Common myeloid progenitor, CD34-positive (primary cell): ENCODE measurements at regions not wholly inside any gene's neighbourhood (a gene's known extent, or its start where the extent isn't known, plus 50 kb on each side); places are given as distances from the start of the nearest gene placed in this dataset.

ENCODE experiments used
- CTCF ChIA-PET: fragments of 350-600 bp; sonication (Branson Sonifier 250); formaldehyde crosslinking; loops from one replicate; lab custom pipeline; 2021; ENCODE audit warnings: antibody characterized with exemption; lab: Charles Lee
- POLR2A ChIA-PET: fragments of 350-600 bp; sonication (Branson Sonifier 250); formaldehyde crosslinking; loops from one replicate; lab custom pipeline; 2021; ENCODE audit warnings: antibody characterized with exemption; lab: Charles Lee
- DNase-seq, 3 donors: peaks; one replicate each; pipeline versions ENCODE4 v3.0.0 to v3.0.0-alpha.2; 2013
- H3K27ac ChIP-seq, 2 experiments: 1 replicate in 1 of 2; 2 replicates in 1 of 2; pipeline ENCODE4 v1.7.0; 2013; ENCODE audit warnings: inconsistent platforms in 2 of 2, low read length in 2 of 2, mild to moderate bottlenecking in 2 of 2, low read depth in 1 of 2, moderate library complexity in 1 of 2; ENCODE audit not compliant: severe bottlenecking in 2 of 2, insufficient read depth in 1 of 2, poor library complexity in 1 of 2
- H3K27me3 ChIP-seq, 5 experiments: replicated peaks in 2 of 5; 1 replicate in 3 of 5; 2 replicates in 2 of 5; pipeline versions ENCODE4 v1.6.1 to v1.7.0; 2013; ENCODE audit warnings: low read length in 4 of 5, mild to moderate bottlenecking in 2 of 5, moderate library complexity in 2 of 5, inconsistent platforms in 1 of 5; ENCODE audit not compliant: insufficient read depth in 5 of 5, control insufficient read depth in 4 of 5
- H3K36me3 ChIP-seq, 4 experiments: 1 replicate in 2 of 4; 2 replicates in 2 of 4; pipeline versions ENCODE4 v1.6.1 to v1.7.0; 2013; ENCODE audit warnings: low read length in 3 of 4, control low read depth in 1 of 4, mild to moderate bottlenecking in 1 of 4; ENCODE audit not compliant: control insufficient read depth in 4 of 4, insufficient read depth in 4 of 4
- H3K4me1 ChIP-seq, 4 experiments: 1 replicate in 3 of 4; 2 replicates in 1 of 4; pipeline versions ENCODE4 v1.6.1 to v1.7.1; 2013; ENCODE audit warnings: low read length in 3 of 4, mild to moderate bottlenecking in 3 of 4, control low read depth in 1 of 4, inconsistent platforms in 1 of 4, moderate library complexity in 1 of 4; ENCODE audit not compliant: control insufficient read depth in 4 of 4, insufficient read depth in 4 of 4; ENCODE audit errors: control extremely low read depth in 1 of 4
- H3K4me3 ChIP-seq, 7 experiments: 1 replicate in 4 of 7; 2 replicates in 3 of 7; pipeline versions ENCODE4 v1.5.1 to v1.7.0; 2013; ENCODE audit warnings: mild to moderate bottlenecking in 7 of 7, low read length in 6 of 7, moderate library complexity in 6 of 7, inconsistent platforms in 2 of 7, low read depth in 2 of 7, control low read depth in 1 of 7; ENCODE audit not compliant: insufficient read depth in 4 of 7, control insufficient read depth in 1 of 7; ENCODE audit errors: extremely low read depth in 1 of 7
- H3K9me3 ChIP-seq, 5 experiments: 1 replicate in 4 of 5; 2 replicates in 1 of 5; pipeline versions ENCODE4 v1.6.1 to v1.7.1; 2013; ENCODE audit warnings: low read length in 4 of 5, mild to moderate bottlenecking in 2 of 5, inconsistent platforms in 1 of 5, low read depth in 1 of 5, moderate library complexity in 1 of 5; ENCODE audit not compliant: control insufficient read depth in 4 of 5, insufficient read depth in 2 of 5; ENCODE audit errors: control extremely low read depth in 1 of 5
- WGBS: methylation state at CpG from one replicate; pipeline ENCODE4 v1.1.5; 2013; ENCODE audit not compliant: insufficient coverage; 5-methylcytosine and 5-hydroxymethylcytosine counted together

- CTCF ChIA-PET = no interaction called here
These were observed 78.3 kb upstream of the ALDH1A3 start for GRCh38 chr15:100801256-100801900.

GRCh38 chr15:100802421-100803170, 77.0 kb upstream of the ALDH1A3 start:
- ChIA-PET POLR2A (interaction anchor here (1.0 kb wide), 1 partner anchor 32 kb away, joined by 3 read pairs; no protein-coding TSS in a partner anchor), CTCF (no interaction called here)
- Histone ChIP-seq H3K36me3 (no peaks in the 10 kb centered on the region), H3K4me1 (no peaks in the 10 kb centered on the region), H3K27ac (no peak overlapping the region), H3K9me3 (peaks cover 0 to 13% (median 5%) of the 10 kb centered on the region in 5 experiments), H3K27me3 (no peaks in the 10 kb centered on the region), H3K4me3 (no peak overlapping the region)
- WGBS = 96% methylated on average over 12 of the region's 14 CpGs
- DNase-seq = no peak

More at GRCh38 chr15:100801256-100801900, 78.3 kb upstream of the ALDH1A3 start:
- H3K27ac ChIP-seq = no peak overlapping the region
- POLR2A ChIA-PET = interaction anchor here (1.0 kb wide), 1 partner anchor 31 kb away, joined by 3 read pairs; no protein-coding TSS in a partner anchor
- no peaks in the 10 kb centered on the region for H3K4me1 ChIP-seq
- no peak overlapping the region for H3K4me3 ChIP-seq
- peaks cover 0 to 6% (median 5%) of the 10 kb centered on the region in 5 experiments for H3K9me3 ChIP-seq
- H3K27me3 ChIP-seq = no peaks in the 10 kb centered on the region
- 95% methylated on average over 17 of the region's 17 CpGs for WGBS
- H3K36me3 ChIP-seq = no peaks in the 10 kb centered on the region
- no peak for DNase-seq

- DNase-seq = no peak
- WGBS = 100% methylated on average over 2 of the region's 3 CpGs
- no peaks in the 10 kb centered on the region for H3K27me3 ChIP-seq
- POLR2A ChIA-PET = no interaction called here
- no peak overlapping the region for H3K4me3 ChIP-seq
- peaks cover 0 to 17% (median 8%) of the 10 kb centered on the region in 5 experiments for H3K9me3 ChIP-seq
- H3K4me1 ChIP-seq = no peaks in the 10 kb centered on the region
- CTCF ChIA-PET = no interaction called here
- H3K27ac ChIP-seq = no peak overlapping the region
- H3K36me3 ChIP-seq = no peaks in the 10 kb centered on the region
These were observed 76.5 kb upstream of the ALDH1A3 start for GRCh38 chr15:100803171-100803440.

- H3K9me3 ChIP-seq = peaks cover 0 to 16% (median 8%) of the 10 kb centered on the region in 5 experiments
- no peaks in the 10 kb centered on the region for H3K36me3 ChIP-seq
- no peak overlapping the region for H3K27ac ChIP-seq
- DNase-seq = no peak
- CTCF ChIA-PET = no interaction called here
- no peak overlapping the region for H3K4me3 ChIP-seq
- POLR2A ChIA-PET = no interaction called here
- WGBS = no CpG with 5 or more reads among the region's 1 CpG
- H3K27me3 ChIP-seq = no peaks in the 10 kb centered on the region
- H3K4me1 ChIP-seq = no peaks in the 10 kb centered on the region
These were observed 73.5 kb upstream of the ALDH1A3 start for GRCh38 chr15:100806157-100806556.

- ChIA-PET CTCF (no interaction called here), POLR2A (no interaction called here)
- WGBS = 91% methylated on average over 3 of the region's 3 CpGs
These were observed 72.6 kb upstream of the ALDH1A3 start for GRCh38 chr15:100807028-100807427.

GRCh38 chr15:100808691-100809090, 70.9 kb upstream of the ALDH1A3 start:
- WGBS = 100% methylated on average over 2 of the region's 3 CpGs
- ChIA-PET POLR2A (no interaction called here), CTCF (no interaction called here)
- no peak for DNase-seq
- no peaks in the 10 kb centered on the region for H3K27me3 ChIP-seq
- no peak overlapping the region for H3K4me3 ChIP-seq
- peaks cover 2 to 19% (median 8%) of the 10 kb centered on the region in 5 experiments for H3K9me3 ChIP-seq
- no peaks in the 10 kb centered on the region for H3K4me1 ChIP-seq
- H3K27ac ChIP-seq = no peak overlapping the region
- H3K36me3 ChIP-seq = no peaks in the 10 kb centered on the region

More at GRCh38 chr15:100807028-100807427, 72.6 kb upstream of the ALDH1A3 start:
- DNase-seq = no peak
- Histone ChIP-seq H3K9me3 (peaks cover 0 to 16% (median 8%) of the 10 kb centered on the region in 5 experiments), H3K36me3 (no peaks in the 10 kb centered on the region), H3K4me3 (no peak overlapping the region), H3K4me1 (no peaks in the 10 kb centered on the region), H3K27ac (no peak overlapping the region), H3K27me3 (no peaks in the 10 kb centered on the region)

GRCh38 chr15:100809151-100809550, 70.5 kb upstream of the ALDH1A3 start:
- no peaks in the 10 kb centered on the region for H3K4me1 ChIP-seq
- no peak for DNase-seq
- H3K27me3 ChIP-seq = no peaks in the 10 kb centered on the region
- no peaks in the 10 kb centered on the region for H3K36me3 ChIP-seq
- no peak overlapping the region for H3K27ac ChIP-seq
- peaks cover 2 to 23% (median 8%) of the 10 kb centered on the region in 5 experiments for H3K9me3 ChIP-seq
- POLR2A ChIA-PET = no interaction called here
- H3K4me3 ChIP-seq = no peak overlapping the region
- CTCF ChIA-PET = no interaction called here
